Uterus (tissue), 3 donors: ENCODE measurements at regions not wholly inside any gene's neighbourhood (a gene's known extent, or its start where the extent isn't known, plus 50 kb on each side); places are given as distances from the start of the nearest gene placed in this dataset.

ENCODE experiments used
- DNase-seq, 2 donors: peaks; one replicate each; pipeline ENCODE4 v3.0.0-alpha.2; 2019 to 2020
- H3K27ac ChIP-seq, 2 donors: fragments of 200-600 bp; sonication (generic); 1 replicate in 1 of 2; 2 replicates in 1 of 2; pipeline ENCODE4 v1.5.1; 2016 to 2018
- H3K27me3 ChIP-seq, 2 donors: fragments of 200-600 bp; sonication (generic); one replicate each; pipeline ENCODE4 v1.5.1; 2018 to 2019; ENCODE audit warnings: control low read depth in 1 of 2
- H3K36me3 ChIP-seq, 2 donors: fragments of 200-600 bp; sonication (generic); one replicate each; pipeline ENCODE4 v1.5.1; 2019; ENCODE audit warnings: control low read depth in 1 of 2
- H3K4me1 ChIP-seq, 2 donors: fragments of 200-600 bp; sonication (generic); one replicate each; pipeline ENCODE4 v1.5.1; 2018 to 2019; ENCODE audit warnings: control low read depth in 1 of 2
- H3K4me3 ChIP-seq, 2 donors: fragments of 200-600 bp; sonication (generic); 1 replicate in 1 of 2; 2 replicates in 1 of 2; pipeline ENCODE4 v1.5.1; 2018 to 2019; ENCODE audit warnings: mild to moderate bottlenecking in 1 of 2
- H3K9me3 ChIP-seq, 2 donors: fragments of 200-600 bp; sonication (generic); one replicate each; pipeline ENCODE4 v1.5.1; 2019; ENCODE audit warnings: control low read depth in 1 of 2
- CTCF ChIP-seq, 4 experiments: fragments of 200-600 bp in 2 of 4; fragments of 450-650 bp in 2 of 4; sonication (generic) in 2 of 4; IDR thresholded peaks; one replicate each; pipeline ENCODE4 v1.5.1; 2016 to 2019; ENCODE audit warnings: antibody characterized with exemption in 4 of 4, mild to moderate bottlenecking in 2 of 4, moderate library complexity in 1 of 4
- POLR2A ChIP-seq, 2 donors: fragments of 450-650 bp; IDR thresholded peaks; one replicate each; pipeline ENCODE4 v1.6.1; 2016; ENCODE audit warnings: antibody characterized with exemption in 2 of 2, mild to moderate bottlenecking in 1 of 2, moderate library complexity in 1 of 2
- intact Hi-C: fragments of 100-400 bp; cut with DNase I; formaldehyde crosslinking; loops from one replicate; pipeline ENCODE4 v1.15.1; 2023; ENCODE audit warnings: low total_unique reads
- donor health status: DM: yes; HTN: yes; CAD: no.

GRCh38 chr4:26264109-26264508, 56.7 kb upstream of the RBPJ start:
- Histone ChIP-seq H3K27ac (no peak overlapping the region), H3K27me3 (no peaks in the 10 kb centered on the region), H3K9me3 (no peaks in the 10 kb centered on the region), H3K4me1 (peaks cover 0 to 11% of the 10 kb centered on the region in 2 donors), H3K4me3 (no peak overlapping the region), H3K36me3 (no peaks in the 10 kb centered on the region)
- TF ChIP-seq POLR2A (IDR thresholded peaks at IDR 0.05) (no peak), CTCF (IDR thresholded peaks at IDR 0.05) (no peak)
- intact Hi-C loops, result no loop called here
- no peak for DNase-seq

- intact Hi-C loops, result no loop called here
- DNase-seq, result peak; percentile 72 to 80
- Histone ChIP-seq H3K4me1 (peaks cover 0 to 11% of the 10 kb centered on the region in 2 donors), H3K27ac (peak overlapping the region; percentile 22 to 45), H3K36me3 (no peaks in the 10 kb centered on the region), H3K27me3 (no peaks in the 10 kb centered on the region), H3K4me3 (no peak overlapping the region), H3K9me3 (no peaks in the 10 kb centered on the region)
- TF ChIP-seq CTCF (IDR thresholded peaks at IDR 0.05) (no peak), POLR2A (IDR thresholded peaks at IDR 0.05) (no peak)
These were observed 53.7 kb upstream of the RBPJ start for GRCh38 chr4:26267087-26267486.

GRCh38 chr4:26268246-26268645, 52.6 kb upstream of the RBPJ start:
- TF ChIP-seq POLR2A (IDR thresholded peaks at IDR 0.05) (no peak), CTCF (IDR thresholded peaks at IDR 0.05) (no peak)
- Histone ChIP-seq H3K36me3 (no peaks in the 10 kb centered on the region), H3K4me3 (no peak overlapping the region), H3K9me3 (no peaks in the 10 kb centered on the region), H3K4me1 (peaks cover 0 to 11% of the 10 kb centered on the region in 2 donors), H3K27me3 (no peaks in the 10 kb centered on the region), H3K27ac (no peak overlapping the region)
- intact Hi-C loops, result no loop called here
- no peak for DNase-seq

DNA sequence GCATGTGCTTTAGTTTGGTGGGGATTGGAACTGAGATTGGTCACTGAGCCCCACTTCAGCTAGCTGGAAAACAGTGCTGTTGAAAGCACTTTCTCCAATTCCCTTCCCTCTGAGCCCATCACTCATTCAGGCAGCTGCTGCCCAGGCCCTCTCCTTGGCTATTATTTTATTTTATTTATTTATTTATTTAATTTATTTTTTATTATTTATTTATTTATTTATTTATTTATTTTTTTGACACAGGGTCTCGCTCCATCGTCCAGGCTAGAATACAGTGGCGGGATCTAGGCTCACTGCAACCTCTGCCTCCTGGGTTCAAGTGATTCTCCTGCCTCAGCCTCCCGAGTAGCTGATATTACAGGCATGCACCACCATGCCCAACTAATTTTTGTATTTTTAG, 51.8 kb upstream of the RBPJ start:
- Histone ChIP-seq H3K36me3 (no peaks in the 10 kb centered on the region), H3K4me1 (peaks cover 0 to 11% of the 10 kb centered on the region in 2 donors), H3K4me3 (no peak overlapping the region), H3K9me3 (no peaks in the 10 kb centered on the region), H3K27ac (no peak overlapping the region), H3K27me3 (no peaks in the 10 kb centered on the region)
- TF ChIP-seq POLR2A (IDR thresholded peaks at IDR 0.05) (no peak), CTCF (IDR thresholded peaks at IDR 0.05) (no peak)
- intact Hi-C loops, result no loop called here
- DNase-seq, result no peak
